ENCODE measurements at regions not wholly inside any gene's neighbourhood (a gene's known extent, or its start where the extent isn't known, plus 50 kb on each side); places are given as distances from the start of the nearest gene placed in this dataset.

DNA sequence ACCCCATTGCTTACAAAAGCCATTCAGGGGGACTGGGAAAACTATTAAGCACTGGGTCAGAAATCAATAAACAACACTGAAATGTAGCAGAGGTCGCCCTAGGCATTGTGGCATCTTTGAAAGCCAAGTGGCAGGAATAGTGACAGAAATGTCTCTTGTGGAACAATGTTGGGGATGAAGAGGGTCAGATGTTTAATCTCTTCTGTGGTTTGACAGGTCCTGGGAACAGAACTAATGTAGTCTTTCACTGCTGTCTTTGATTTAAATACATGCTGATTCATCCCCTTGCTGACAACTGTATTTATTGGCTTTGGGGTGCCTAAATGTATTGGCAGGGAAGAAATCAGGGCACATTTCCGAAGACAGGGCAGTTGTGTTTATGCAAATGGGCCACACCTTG, 194.8 kb downstream of the ATG4C start:
- H3K4me1 ChIP-seq (ENCODE audit: control insufficient read depth in 3 of 3, insufficient read depth in 3 of 3, low read length in 3 of 3): no peaks in the 10 kb centered on the region
- H3K27me3 ChIP-seq (ENCODE audit: control insufficient read depth in 3 of 3, insufficient read depth in 3 of 3, low read length in 3 of 3): no peaks in the 10 kb centered on the region
- no peaks in the 10 kb centered on the region for H3K9me3 ChIP-seq (ENCODE audit: control insufficient read depth in 3 of 3, low read length in 3 of 3)
- H3K36me3 ChIP-seq (ENCODE audit: control insufficient read depth in 3 of 3, insufficient read depth in 3 of 3, low read length in 3 of 3): no peaks in the 10 kb centered on the region
- H3K27ac ChIP-seq (ENCODE audit: low read depth, low read length): no peak overlapping the region
- no peak overlapping the region for H3K4me3 ChIP-seq (ENCODE audit: low read length in 3 of 3)
- H3K9ac ChIP-seq (ENCODE audit: low read depth in 1 of 3, low read length in 3 of 3): no peak overlapping the region

DNA sequence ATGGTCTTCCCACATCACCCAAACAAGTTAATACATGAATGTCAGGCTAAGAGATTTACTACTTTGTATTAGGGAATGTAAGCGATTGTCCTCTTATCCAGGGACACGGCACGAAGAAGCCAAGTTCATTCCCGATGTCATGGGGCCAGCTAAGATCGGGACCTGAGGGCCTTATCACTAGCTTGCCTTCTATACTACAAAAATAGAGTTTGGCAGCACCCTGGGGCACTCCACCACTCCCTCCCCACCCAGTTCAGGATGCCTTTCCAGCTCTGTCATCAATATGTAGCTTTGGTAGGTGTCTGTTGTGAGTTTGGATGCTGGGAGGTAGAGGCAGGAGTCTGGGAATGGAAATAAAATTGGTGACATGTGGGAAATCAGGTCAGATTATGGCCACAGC, 197.5 kb downstream of the ATG4C start:
- no peak overlapping the region for H3K4me3 ChIP-seq (ENCODE audit: low read length in 3 of 3)
- H3K27me3 ChIP-seq (ENCODE audit: control insufficient read depth in 3 of 3, insufficient read depth in 3 of 3, low read length in 3 of 3): no peaks in the 10 kb centered on the region
- H3K36me3 ChIP-seq (ENCODE audit: control insufficient read depth in 3 of 3, insufficient read depth in 3 of 3, low read length in 3 of 3): no peaks in the 10 kb centered on the region
- no peaks in the 10 kb centered on the region for H3K9me3 ChIP-seq (ENCODE audit: control insufficient read depth in 3 of 3, low read length in 3 of 3)
- no peaks in the 10 kb centered on the region for H3K4me1 ChIP-seq (ENCODE audit: control insufficient read depth in 3 of 3, insufficient read depth in 3 of 3, low read length in 3 of 3)
- H3K9ac ChIP-seq (ENCODE audit: low read depth in 1 of 3, low read length in 3 of 3): no peak overlapping the region
- no peak overlapping the region for H3K27ac ChIP-seq (ENCODE audit: low read depth, low read length)

DNA sequence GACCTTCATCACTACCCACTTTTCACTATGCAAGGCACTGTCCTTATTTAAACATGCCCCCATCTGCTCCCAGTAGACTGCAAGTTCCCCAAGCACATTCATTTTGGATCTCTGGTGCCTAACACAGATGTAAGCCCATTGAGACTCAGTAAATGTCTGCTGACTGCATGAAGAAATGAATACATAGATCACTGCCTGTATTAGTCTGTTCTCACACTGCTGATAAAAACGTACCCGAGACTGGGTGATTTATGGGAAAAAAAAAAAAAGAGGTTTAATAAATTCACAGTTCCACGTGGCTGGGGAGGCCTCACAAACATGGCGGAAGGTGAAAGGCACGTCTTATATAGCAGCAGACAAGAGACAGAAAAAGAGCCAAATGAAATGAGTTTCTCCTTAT, 204.9 kb downstream of the ATG4C start:
- H3K9ac ChIP-seq (ENCODE audit: low read depth in 1 of 3, low read length in 3 of 3): no peak overlapping the region

DNA sequence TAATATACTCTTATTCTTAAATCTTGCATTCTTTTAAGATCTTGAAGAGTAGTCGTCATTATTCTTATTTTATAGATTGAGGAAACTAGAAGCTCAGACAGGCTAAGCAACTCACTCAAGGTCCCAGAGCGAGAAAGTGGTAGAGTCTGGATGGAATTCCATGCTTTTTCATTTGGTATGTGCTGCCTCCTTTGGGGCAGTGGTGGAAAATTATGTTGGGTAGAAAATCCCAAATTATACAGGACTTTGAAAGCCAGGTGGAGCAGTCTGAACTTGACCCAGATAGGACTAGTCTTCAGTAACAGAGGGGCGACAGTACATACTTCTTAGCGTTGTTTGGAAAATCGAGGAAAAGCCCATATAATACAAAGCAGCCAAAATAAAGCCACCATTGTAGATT, 205.6 kb downstream of the ATG4C start:
- H3K27ac ChIP-seq (ENCODE audit: low read depth, low read length): no peak overlapping the region

More for the DNA sequence above, 204.9 kb downstream of the ATG4C start:
- no peak overlapping the region for H3K4me3 ChIP-seq (ENCODE audit: low read length in 3 of 3)
- no peaks in the 10 kb centered on the region for H3K36me3 ChIP-seq (ENCODE audit: control insufficient read depth in 3 of 3, insufficient read depth in 3 of 3, low read length in 3 of 3)
- no peaks in the 10 kb centered on the region for H3K9me3 ChIP-seq (ENCODE audit: control insufficient read depth in 3 of 3, low read length in 3 of 3)
- no peak overlapping the region for H3K27ac ChIP-seq (ENCODE audit: low read depth, low read length)
- no peaks in the 10 kb centered on the region for H3K4me1 ChIP-seq (ENCODE audit: control insufficient read depth in 3 of 3, insufficient read depth in 3 of 3, low read length in 3 of 3)
- H3K27me3 ChIP-seq (ENCODE audit: control insufficient read depth in 3 of 3, insufficient read depth in 3 of 3, low read length in 3 of 3): peaks cover 0 to 8% (median 6%) of the 10 kb centered on the region in 3 donors

DNA sequence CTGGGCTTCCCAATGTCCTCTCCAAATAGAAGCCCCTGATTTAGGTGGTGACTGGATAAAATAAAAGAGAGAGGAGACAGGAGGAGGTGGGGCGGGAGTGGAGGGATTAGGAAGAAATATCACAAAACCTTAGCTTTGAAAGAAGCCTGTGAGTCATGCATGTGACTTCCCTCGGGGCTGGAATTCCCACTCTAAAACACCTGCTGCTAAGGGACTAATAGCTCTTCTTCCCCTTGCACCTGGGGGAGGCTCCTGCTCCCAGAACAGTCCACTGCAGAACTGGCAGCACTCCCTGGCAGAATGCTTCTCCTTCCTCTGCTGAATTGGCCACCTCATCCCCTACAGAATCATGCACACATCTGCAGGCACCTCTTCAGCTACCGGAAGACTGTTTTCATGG, 207.2 kb downstream of the ATG4C start:
- Histone ChIP-seq H3K9ac (ENCODE audit: low read depth in 1 of 3, low read length in 3 of 3) (no peak overlapping the region), H3K9me3 (ENCODE audit: control insufficient read depth in 3 of 3, low read length in 3 of 3) (no peaks in the 10 kb centered on the region), H3K4me1 (ENCODE audit: control insufficient read depth in 3 of 3, insufficient read depth in 3 of 3, low read length in 3 of 3) (no peaks in the 10 kb centered on the region), H3K4me3 (ENCODE audit: low read length in 3 of 3) (no peak overlapping the region), H3K27ac (ENCODE audit: low read depth, low read length) (no peak overlapping the region), H3K27me3 (ENCODE audit: control insufficient read depth in 3 of 3, insufficient read depth in 3 of 3, low read length in 3 of 3) (peaks cover 0 to 8% (median 6%) of the 10 kb centered on the region in 3 donors), H3K36me3 (ENCODE audit: control insufficient read depth in 3 of 3, insufficient read depth in 3 of 3, low read length in 3 of 3) (no peaks in the 10 kb centered on the region)

More for the DNA sequence above, 205.6 kb downstream of the ATG4C start:
- H3K9ac ChIP-seq (ENCODE audit: low read depth in 1 of 3, low read length in 3 of 3): no peak overlapping the region
- no peaks in the 10 kb centered on the region for H3K4me1 ChIP-seq (ENCODE audit: control insufficient read depth in 3 of 3, insufficient read depth in 3 of 3, low read length in 3 of 3)
- no peak overlapping the region for H3K4me3 ChIP-seq (ENCODE audit: low read length in 3 of 3)
- no peaks in the 10 kb centered on the region for H3K9me3 ChIP-seq (ENCODE audit: control insufficient read depth in 3 of 3, low read length in 3 of 3)
- H3K36me3 ChIP-seq (ENCODE audit: control insufficient read depth in 3 of 3, insufficient read depth in 3 of 3, low read length in 3 of 3): no peaks in the 10 kb centered on the region
- H3K27me3 ChIP-seq (ENCODE audit: control insufficient read depth in 3 of 3, insufficient read depth in 3 of 3, low read length in 3 of 3): peaks cover 0 to 8% (median 6%) of the 10 kb centered on the region in 3 donors

DNA sequence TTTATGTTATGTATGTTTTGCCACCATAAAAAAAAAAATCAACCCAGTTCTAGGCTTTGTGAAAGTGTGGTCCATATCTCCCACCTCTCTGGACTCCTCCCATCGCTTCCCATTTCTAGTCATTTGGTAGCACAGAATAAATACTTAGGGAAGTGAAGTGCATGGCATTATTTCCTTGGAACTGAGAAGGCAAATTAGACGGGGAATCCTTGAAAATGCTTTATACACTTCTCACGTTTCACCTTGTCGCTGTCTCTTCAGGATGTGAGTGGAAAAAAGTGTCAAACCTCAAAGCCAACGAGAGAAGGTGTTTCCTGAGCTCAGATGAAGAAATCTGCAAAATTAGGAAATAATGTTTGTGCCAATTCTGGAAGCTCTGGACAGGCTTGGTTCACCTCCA, 209.9 kb downstream of the ATG4C start:
- Histone ChIP-seq H3K4me3 (ENCODE audit: low read length in 3 of 3) (no peak overlapping the region), H3K36me3 (ENCODE audit: control insufficient read depth in 3 of 3, insufficient read depth in 3 of 3, low read length in 3 of 3) (no peaks in the 10 kb centered on the region), H3K4me1 (ENCODE audit: control insufficient read depth in 3 of 3, insufficient read depth in 3 of 3, low read length in 3 of 3) (no peaks in the 10 kb centered on the region), H3K9me3 (ENCODE audit: control insufficient read depth in 3 of 3, low read length in 3 of 3) (no peaks in the 10 kb centered on the region), H3K27ac (ENCODE audit: low read depth, low read length) (no peak overlapping the region), H3K9ac (ENCODE audit: low read depth in 1 of 3, low read length in 3 of 3) (no peak overlapping the region), H3K27me3 (ENCODE audit: control insufficient read depth in 3 of 3, insufficient read depth in 3 of 3, low read length in 3 of 3) (peaks cover 0 to 12% (median 10%) of the 10 kb centered on the region in 3 donors)

DNA sequence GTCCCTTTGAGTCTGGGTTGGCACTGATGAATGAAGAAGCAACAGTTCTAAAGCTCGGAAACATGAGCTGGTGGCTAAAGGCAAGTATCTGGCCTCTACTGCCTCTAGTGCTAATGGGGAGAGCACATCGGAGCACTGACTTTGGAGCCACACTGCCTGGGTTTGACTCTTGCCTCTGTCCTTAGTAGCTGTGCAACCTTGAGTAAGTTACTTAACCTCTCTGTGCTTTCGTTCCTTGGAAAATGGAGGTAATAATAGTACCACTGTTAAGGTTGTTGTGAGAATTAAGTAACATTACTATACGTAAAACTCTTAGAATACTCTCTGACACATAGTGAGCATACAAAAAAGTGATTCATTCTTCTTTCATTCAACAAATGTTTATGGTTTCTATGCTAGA, 211.2 kb downstream of the ATG4C start:
- Histone ChIP-seq H3K4me3 (ENCODE audit: low read length in 3 of 3) (no peak overlapping the region), H3K27ac (ENCODE audit: low read depth, low read length) (no peak overlapping the region), H3K9ac (ENCODE audit: low read depth in 1 of 3, low read length in 3 of 3) (no peak overlapping the region), H3K36me3 (ENCODE audit: control insufficient read depth in 3 of 3, insufficient read depth in 3 of 3, low read length in 3 of 3) (no peaks in the 10 kb centered on the region), H3K27me3 (ENCODE audit: control insufficient read depth in 3 of 3, insufficient read depth in 3 of 3, low read length in 3 of 3) (peaks cover 0 to 15% (median 10%) of the 10 kb centered on the region in 3 donors), H3K9me3 (ENCODE audit: control insufficient read depth in 3 of 3, low read length in 3 of 3) (no peaks in the 10 kb centered on the region), H3K4me1 (ENCODE audit: control insufficient read depth in 3 of 3, insufficient read depth in 3 of 3, low read length in 3 of 3) (no peaks in the 10 kb centered on the region)

DNA sequence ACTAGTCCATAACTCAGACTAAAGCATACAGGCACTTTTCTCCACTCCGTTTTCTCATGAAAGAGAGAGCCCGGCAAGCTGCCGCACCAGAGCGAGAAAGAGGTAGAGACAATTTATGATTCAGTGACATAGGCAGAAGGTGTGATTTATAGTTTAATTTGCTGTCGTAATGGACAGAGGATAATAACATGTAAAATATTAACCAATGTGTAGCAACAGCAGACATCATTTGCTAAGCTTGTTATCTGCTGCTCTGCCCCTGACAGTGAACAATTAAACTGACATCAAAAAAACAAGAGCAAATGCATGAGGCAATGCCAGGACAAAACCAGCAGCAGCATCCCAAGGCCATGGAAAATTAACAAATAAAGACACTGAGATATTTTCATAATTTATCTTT, 214.0 kb downstream of the ATG4C start:
- Histone ChIP-seq H3K9ac (ENCODE audit: low read depth in 1 of 3, low read length in 3 of 3) (no peak overlapping the region), H3K4me3 (ENCODE audit: low read length in 3 of 3) (no peak overlapping the region), H3K27ac (ENCODE audit: low read depth, low read length) (no peak overlapping the region), H3K36me3 (ENCODE audit: control insufficient read depth in 3 of 3, insufficient read depth in 3 of 3, low read length in 3 of 3) (no peaks in the 10 kb centered on the region), H3K9me3 (ENCODE audit: control insufficient read depth in 3 of 3, low read length in 3 of 3) (no peaks in the 10 kb centered on the region), H3K4me1 (ENCODE audit: control insufficient read depth in 3 of 3, insufficient read depth in 3 of 3, low read length in 3 of 3) (no peaks in the 10 kb centered on the region), H3K27me3 (ENCODE audit: control insufficient read depth in 3 of 3, insufficient read depth in 3 of 3, low read length in 3 of 3) (peaks cover 0 to 13% (median 10%) of the 10 kb centered on the region in 3 donors)

DNA sequence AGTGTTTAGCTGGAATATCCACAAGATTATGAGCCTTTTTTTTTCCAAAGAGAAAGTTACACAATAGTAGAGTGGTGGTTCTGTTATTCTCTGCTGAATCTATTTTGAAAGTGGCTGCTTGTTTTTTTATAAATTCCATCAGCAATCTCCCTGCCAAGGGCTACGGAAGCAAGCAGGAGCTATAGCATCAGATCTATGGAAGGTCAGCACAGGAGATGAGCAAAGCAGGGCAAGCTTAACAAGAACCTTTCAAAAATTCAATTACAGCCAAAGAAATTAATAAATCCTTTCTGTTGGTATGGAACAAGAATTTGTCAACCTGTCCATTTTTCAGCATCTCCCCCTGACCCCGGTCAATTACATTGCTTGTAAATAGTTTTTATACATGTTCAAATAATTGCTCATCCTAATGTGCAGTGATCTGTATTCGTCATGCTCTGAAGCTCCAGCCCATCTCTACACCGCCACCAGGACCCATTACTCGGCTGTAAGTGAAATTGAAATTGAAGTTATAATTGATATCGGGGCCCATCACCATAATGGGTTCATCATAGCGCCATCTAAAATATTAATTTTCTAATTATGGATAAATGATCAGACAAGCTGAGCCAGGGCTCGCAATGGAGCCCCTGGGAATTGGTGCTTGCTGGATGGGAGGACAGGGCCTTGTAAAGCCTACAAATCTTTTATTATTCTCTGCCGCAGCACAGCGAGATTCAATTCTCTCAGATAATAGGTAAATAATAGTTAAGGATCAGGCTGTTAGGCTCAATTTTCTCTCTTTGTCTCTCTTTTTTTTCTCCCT, 215.1 kb downstream of the ATG4C start:
- Histone ChIP-seq H3K9ac (ENCODE audit: low read depth in 1 of 3, low read length in 3 of 3) (no peak overlapping the region), H3K4me3 (ENCODE audit: low read length in 3 of 3) (no peak overlapping the region), H3K27me3 (ENCODE audit: control insufficient read depth in 3 of 3, insufficient read depth in 3 of 3, low read length in 3 of 3) (peaks cover 0 to 13% (median 10%) of the 10 kb centered on the region in 3 donors), H3K4me1 (ENCODE audit: control insufficient read depth in 3 of 3, insufficient read depth in 3 of 3, low read length in 3 of 3) (no peaks in the 10 kb centered on the region), H3K9me3 (ENCODE audit: control insufficient read depth in 3 of 3, low read length in 3 of 3) (no peaks in the 10 kb centered on the region), H3K27ac (ENCODE audit: low read depth, low read length) (no peak overlapping the region), H3K36me3 (ENCODE audit: control insufficient read depth in 3 of 3, insufficient read depth in 3 of 3, low read length in 3 of 3) (no peaks in the 10 kb centered on the region)

DNA sequence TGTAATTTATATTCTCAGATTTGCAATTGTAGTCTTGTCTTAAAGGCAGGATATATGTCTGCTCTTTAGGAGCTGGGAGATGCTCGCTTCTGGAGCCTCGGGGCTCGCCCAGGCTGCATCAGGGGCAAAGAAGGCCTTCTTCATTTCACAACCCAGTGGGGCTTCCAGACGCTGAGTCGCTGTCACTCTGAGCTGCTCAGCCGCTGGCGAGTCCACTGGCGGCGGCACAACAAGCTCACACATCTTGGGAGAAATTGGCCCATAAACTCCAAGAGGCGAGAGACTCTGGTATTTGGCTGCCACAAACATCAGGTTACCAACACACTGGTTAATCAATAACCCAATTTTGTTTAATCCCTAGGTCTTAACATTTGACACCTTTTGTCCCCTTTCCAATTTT, 216.6 kb downstream of the ATG4C start:
- Histone ChIP-seq H3K4me3 (ENCODE audit: low read length in 3 of 3) (no peak overlapping the region), H3K36me3 (ENCODE audit: control insufficient read depth in 3 of 3, insufficient read depth in 3 of 3, low read length in 3 of 3) (no peaks in the 10 kb centered on the region), H3K27me3 (ENCODE audit: control insufficient read depth in 3 of 3, insufficient read depth in 3 of 3, low read length in 3 of 3) (peaks cover 0 to 13% (median 10%) of the 10 kb centered on the region in 3 donors), H3K9ac (ENCODE audit: low read depth in 1 of 3, low read length in 3 of 3) (no peak overlapping the region), H3K9me3 (ENCODE audit: control insufficient read depth in 3 of 3, low read length in 3 of 3) (no peaks in the 10 kb centered on the region), H3K27ac (ENCODE audit: low read depth, low read length) (no peak overlapping the region), H3K4me1 (ENCODE audit: control insufficient read depth in 3 of 3, insufficient read depth in 3 of 3, low read length in 3 of 3) (no peaks in the 10 kb centered on the region)

Measured in skeletal muscle tissue (tissue), 3 donors.